Heart right ventricle (tissue), 16 donors: ENCODE measurements at regions not wholly inside any gene's neighbourhood (a gene's known extent, or its start where the extent isn't known, plus 50 kb on each side); places are given as distances from the start of the nearest gene placed in this dataset.

ENCODE experiments used
- ATAC-seq, 8 donors: fragments of 200-7000 bp; cut with Tn5 transposase; one replicate each; pipeline ENCODE4 v1.9.1; 2020; ENCODE audit warnings: mild to moderate bottlenecking in 8 of 8, moderate library complexity in 8 of 8, moderate number of reproducible peaks in 1 of 8
- DNase-seq, 2 donors: peaks; one replicate each; pipeline ENCODE4 v3.0.0-alpha.2; 2020
- H3K27ac ChIP-seq, 10 donors: fragments of 200-600 bp; sonication (generic) in 2 of 10; one replicate each; pipeline versions ENCODE4 v1.5.0 to v1.8.0; 2020 to 2022; ENCODE audit warnings: mild to moderate bottlenecking in 3 of 10
- H3K27me3 ChIP-seq, 7 donors: fragments of 200-600 bp; one replicate each; pipeline ENCODE4 v1.8.0; 2021 to 2022; ENCODE audit warnings: mild to moderate bottlenecking in 2 of 7
- H3K36me3 ChIP-seq, 9 donors: fragments of 200-600 bp; sonication (generic) in 1 of 9; one replicate each; pipeline versions ENCODE4 v1.5.0 to v1.8.0; 2020 to 2022; ENCODE audit warnings: mild to moderate bottlenecking in 2 of 9
- H3K4me1 ChIP-seq, 9 donors: fragments of 200-600 bp; sonication (generic) in 1 of 9; one replicate each; pipeline versions ENCODE4 v1.5.0 to v1.8.0; 2020 to 2022; ENCODE audit warnings: mild to moderate bottlenecking in 4 of 9
- H3K4me3 ChIP-seq, 10 donors: fragments of 200-600 bp; sonication (generic) in 2 of 10; one replicate each; pipeline versions ENCODE4 v1.5.0 to v1.8.0; 2020 to 2022; ENCODE audit warnings: mild to moderate bottlenecking in 7 of 10, moderate library complexity in 2 of 10
- H3K9me3 ChIP-seq, 11 donors: fragments of 200-600 bp in 10 of 11; sonication (generic) in 2 of 11; one replicate each; pipeline versions ENCODE4 v1.5.0 to v1.8.0; 2013 to 2022; ENCODE audit warnings: mild to moderate bottlenecking in 2 of 11, control low read depth in 1 of 11, moderate library complexity in 1 of 11
- CTCF ChIP-seq, 9 donors: fragments of 200-600 bp; sonication (generic) in 2 of 9; IDR thresholded peaks; one replicate each; pipeline versions ENCODE4 v1.5.0 to v1.8.0; 2021 to 2022; ENCODE audit warnings: antibody characterized with exemption in 9 of 9, mild to moderate bottlenecking in 5 of 9, moderate library complexity in 1 of 9
- WGBS, 2 donors: extraction: QIAGEN DNeasy Blood & Tissue Kit; methylation state at CpG; one replicate each; pipeline ENCODE4 v1.1.7; 2013; ENCODE audit warnings: inconsistent platforms in 1 of 2; 5-methylcytosine and 5-hydroxymethylcytosine counted together
- intact Hi-C, 10 donors: fragments of 100-400 bp; cut with DNase I; formaldehyde crosslinking; loops; one replicate each; pipeline versions ENCODE4 v1.11.1 to v1.14.2; 2022
- donor health status: Arrhythmogenic right ventricular cardiomyopathy.
- donor health status: ischemic (EF 13 %, LVEDD 7.1; RV severe dilation, severe dysfunction).
- donor health status: healthy with polysubstance abuse.
- donor health status: DM: no; HTN: yes; CAD: no.
- donor health status: DM: no; HTN: no; CAD: no.
- donor health status: ischemic (EF 25% LVEDD 6.9; RV normal size, moderate dysfunction).
- donor health status: ischemic (EF 25% LVEDD 5.7; RV mildly dilated, moderate dysfunction).
- donor health status: healthy.
- donor health status: DM: yes; HTN: yes; CAD: no.
- donor health status: Ischemic cardiomyopathy.
- donor health status: ischemic (EF 35%, LVEDD 5.7; RV mildly dilated, moderate dysfunction).
- donor health status: nonischemic (EF 11% LVEDD 7.7; RV severe dilation, severe dysfunction).
- donor health status: DM: yes; HTN: yes; CAD: no.
- donor health status: PGD.
- donor health status: ischemic (EF 29% LVEDD 5.4; RV normal size, mild dysfunction).
- donor health status: nonischemic (EF 23%, LVEDD 6.1; RV moderate dilation, normal function).

- peaks cover 0 to 3% (median 0%) of the 10 kb centered on the region in 11 donors for H3K9me3 ChIP-seq
- H3K36me3 ChIP-seq: no peaks in the 10 kb centered on the region
- ATAC-seq (no peak), DNase-seq (no peak)
- peaks cover 0 to 12% (median 8%) of the 10 kb centered on the region in 9 donors for H3K4me1 ChIP-seq
- H3K27ac ChIP-seq: no peak overlapping the region
- no peak for TF ChIP-seq CTCF (IDR thresholded peaks at IDR 0.05)
- peaks cover 0 to 5% (median 0%) of the 10 kb centered on the region in 7 donors for H3K27me3 ChIP-seq
- H3K4me3 ChIP-seq: no peak overlapping the region
- intact Hi-C loops: no loop called here
Observed at GRCh38 chr12:115407723-115408122, 723.7 kb upstream of the TBX3 start.

GRCh38 chr12:115407036-115407435 is 723.1 kb upstream of the TBX3 start:
- Histone ChIP-seq H3K36me3 (no peaks in the 10 kb centered on the region), H3K4me1 (peaks cover 0 to 12% (median 8%) of the 10 kb centered on the region in 9 donors), H3K9me3 (peaks cover 0 to 3% (median 0%) of the 10 kb centered on the region in 11 donors), H3K27me3 (peaks cover 0 to 5% (median 0%) of the 10 kb centered on the region in 7 donors), H3K27ac (no peak overlapping the region), H3K4me3 (no peak overlapping the region)
- intact Hi-C loops: no loop called here
- no peak for ATAC-seq
- no peak for TF ChIP-seq CTCF (IDR thresholded peaks at IDR 0.05)
- 68 to 75% methylated on average over 6 of the region's 6 CpGs for WGBS, 2 donors
- DNase-seq: no peak

GRCh38 chr12:115405471-115405860 is 721.5 kb upstream of the TBX3 start:
- no peak for TF ChIP-seq CTCF (IDR thresholded peaks at IDR 0.05)
- WGBS, 2 donors: 74 to 78% methylated on average over 4 of the region's 4 CpGs
- peaks cover 0 to 12% (median 8%) of the 10 kb centered on the region in 9 donors for H3K4me1 ChIP-seq
- ATAC-seq: no peak
- H3K27ac ChIP-seq: peak overlapping the region in 1 of 10 donors; percentile 50
- DNase-seq: no peak
- peaks cover 0 to 5% (median 0%) of the 10 kb centered on the region in 7 donors for H3K27me3 ChIP-seq
- H3K4me3 ChIP-seq: no peak overlapping the region
- no peaks in the 10 kb centered on the region for H3K36me3 ChIP-seq
- H3K9me3 ChIP-seq: peaks cover 0 to 3% (median 0%) of the 10 kb centered on the region in 11 donors
- intact Hi-C loops: no loop called here

- H3K27ac ChIP-seq: peak overlapping the region in 1 of 10 donors; percentile 50
- no peak for TF ChIP-seq CTCF (IDR thresholded peaks at IDR 0.05)
- WGBS, 2 donors: 38 to 46% methylated on average over 9 of the region's 9 CpGs
- intact Hi-C loops: no loop called here
- H3K27me3 ChIP-seq: peaks cover 0 to 5% (median 0%) of the 10 kb centered on the region in 7 donors
- H3K4me1 ChIP-seq: peaks cover 0 to 12% (median 8%) of the 10 kb centered on the region in 9 donors
- DNase-seq: no peak
- H3K36me3 ChIP-seq: no peaks in the 10 kb centered on the region
- peak in 5 of 8 donors; percentile 14 to 78 (median 38) for ATAC-seq
- H3K9me3 ChIP-seq: peaks cover 0 to 3% (median 0%) of the 10 kb centered on the region in 11 donors
- H3K4me3 ChIP-seq: no peak overlapping the region
Observed at GRCh38 chr12:115404761-115405470, 720.9 kb upstream of the TBX3 start.
